Cerebellar cortex (tissue), 1 donor: ENCODE measurements at regions not wholly inside any gene's neighbourhood (a gene's known extent, or its start where the extent isn't known, plus 50 kb on each side); places are given as distances from the start of the nearest gene placed in this dataset.
A peak's percentile ranks its signal among the peaks of the same experiment; 100 is the strongest.
"Not testable (repeated sequence)": the region's sequence is repeated elsewhere in the genome, so short reads cannot be mapped to it uniquely, and the experiment has no call there.

Experiments used
- DNase-seq: peaks from one replicate; pipeline ENCODE4 v3.0.0-alpha.2; 2015; ENCODE audit warnings: low spot score

GRCh38 chr16:47907109-47907508, 248.7 kb downstream of the ABCC12 start:
- DNase-seq = no peak

GRCh38 chr16:47905771-47906170, 250.0 kb downstream of the ABCC12 start:
- DNase-seq = no peak

DNA sequence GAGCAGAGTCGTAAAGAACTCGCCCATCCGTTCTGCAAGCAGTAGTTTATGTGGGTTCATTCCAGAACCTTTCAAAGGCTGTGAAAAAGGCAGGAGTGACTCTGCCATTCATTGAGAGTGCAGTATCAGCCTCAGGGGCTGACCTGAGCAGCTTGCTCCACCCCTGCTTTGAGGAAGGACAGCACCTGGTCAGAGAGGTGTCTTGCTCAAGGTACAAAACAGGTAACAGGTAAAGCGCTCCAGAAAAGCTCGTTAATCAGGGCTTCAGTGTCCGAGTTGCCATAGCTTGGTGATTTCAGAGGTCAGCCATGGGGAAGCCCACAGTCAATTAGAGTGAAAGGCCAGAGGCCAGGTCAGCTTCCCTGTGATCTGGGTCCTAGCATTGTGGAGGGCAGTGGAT, 251.1 kb downstream of the ABCC12 start:
- no peak for DNase-seq

GRCh38 chr16:47903470-47903869, 252.3 kb downstream of the ABCC12 start:
- no peak for DNase-seq

- not testable (repeated sequence) for DNase-seq
Measured at GRCh38 chr16:47897105-47897504, 258.7 kb downstream of the ABCC12 start.

DNA sequence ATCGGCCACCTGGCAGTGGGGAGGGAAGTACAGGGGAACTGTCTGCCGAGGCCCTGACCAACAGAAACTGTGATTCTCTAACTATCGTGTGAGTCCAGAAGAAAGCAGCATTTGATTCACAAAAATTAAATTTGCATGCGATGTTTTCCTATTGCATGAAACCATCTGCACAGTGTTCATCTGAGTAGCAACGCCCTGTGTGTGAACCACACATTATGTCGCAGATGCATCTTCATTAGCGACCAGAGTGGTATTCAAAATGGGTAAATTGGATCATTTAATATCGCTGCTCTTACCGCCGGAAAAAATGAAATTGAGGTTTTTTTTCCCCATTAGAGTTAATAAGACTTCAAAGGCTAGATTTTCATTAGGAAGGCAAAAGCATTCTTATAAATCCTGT, 260.6 kb downstream of the ABCC12 start:
- no peak for DNase-seq

DNA sequence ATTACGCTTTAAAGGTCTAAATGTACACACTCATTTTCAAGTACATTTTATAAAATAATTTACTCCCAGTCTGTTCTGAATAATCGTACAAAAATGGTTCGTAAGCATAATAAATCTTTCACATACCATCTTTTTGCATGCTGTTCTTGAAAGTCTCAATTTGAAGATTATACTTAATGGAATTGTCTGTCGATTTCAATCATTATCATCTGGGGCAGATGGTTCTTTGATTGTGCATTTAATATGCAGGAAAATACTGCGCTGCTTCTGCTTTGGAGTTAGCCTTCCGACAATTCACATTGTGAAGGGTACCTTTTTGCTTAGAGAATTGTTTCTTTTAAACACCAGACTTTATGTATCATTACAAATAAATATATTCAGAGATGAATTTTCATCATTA, 262.8 kb downstream of the ABCC12 start:
- DNase-seq = no peak

GRCh38 chr16:47888734-47889133, 267.1 kb downstream of the ABCC12 start:
- no peak for DNase-seq

DNA sequence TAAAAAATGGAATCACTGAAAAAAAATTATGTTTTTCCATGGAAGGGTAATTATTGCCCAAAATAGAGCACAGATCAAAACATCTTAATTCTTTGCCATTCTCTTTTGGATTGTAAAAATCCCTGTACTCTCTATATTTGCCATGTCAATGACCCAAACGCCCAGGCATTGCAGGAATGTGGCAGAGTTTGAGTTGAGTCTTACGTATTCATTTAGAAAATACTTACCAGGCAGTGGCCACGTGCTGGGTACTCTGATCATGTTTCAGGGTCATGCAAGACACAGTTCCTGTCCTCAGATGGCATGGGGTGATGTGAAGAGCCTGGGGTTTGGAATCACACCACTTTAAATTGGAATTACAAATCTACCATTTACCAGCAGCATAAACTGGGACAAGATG, 267.7 kb downstream of the ABCC12 start:
- DNase-seq = no peak

GRCh38 chr16:47887496-47887895, 268.3 kb downstream of the ABCC12 start:
- DNase-seq = no peak

GRCh38 chr16:47886631-47887415, 269.0 kb downstream of the ABCC12 start:
- no peak for DNase-seq

DNA sequence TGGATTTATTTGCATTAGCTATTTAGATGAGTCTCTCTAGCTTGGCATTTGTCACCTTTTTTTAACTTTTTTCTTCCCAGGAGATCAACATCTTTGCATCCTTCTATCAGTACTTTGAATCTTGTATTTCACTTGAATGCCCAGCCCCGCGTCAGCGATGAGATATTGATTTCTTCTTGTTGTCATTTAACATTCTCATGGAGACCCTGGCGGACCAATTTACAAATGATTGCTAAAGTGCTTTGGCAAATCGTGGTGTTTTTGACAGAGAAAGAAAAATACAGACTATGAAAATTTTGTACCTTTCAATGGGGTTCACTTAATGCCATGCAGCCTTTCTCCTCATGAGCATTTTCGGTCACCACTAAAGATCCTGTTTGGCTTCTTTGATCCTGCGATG, 269.7 kb downstream of the ABCC12 start:
- no peak for DNase-seq

GRCh38 chr16:47885489-47885888, 270.3 kb downstream of the ABCC12 start:
- DNase-seq = no peak

GRCh38 chr16:47884116-47884725, 271.6 kb downstream of the ABCC12 start:
- peak; percentile 6 for DNase-seq

DNA sequence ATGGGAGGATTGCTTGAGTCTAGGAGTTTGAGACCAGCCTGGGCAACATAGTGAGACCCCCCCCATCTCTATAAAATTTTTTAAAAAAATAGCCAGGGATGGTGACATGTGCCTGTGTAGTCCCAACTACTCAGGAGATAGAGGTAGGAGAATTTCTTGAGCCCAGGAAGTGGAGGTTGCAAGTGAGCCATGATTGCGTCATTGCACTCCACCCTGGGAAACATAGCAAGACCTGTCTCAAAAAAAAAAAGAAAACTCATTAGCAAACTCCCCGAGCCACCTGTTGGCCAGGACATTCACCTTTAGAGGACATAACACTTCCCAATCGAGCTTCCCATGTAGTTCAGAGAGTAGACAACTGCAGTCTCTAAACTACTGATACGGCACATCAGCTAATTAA, 274.2 kb downstream of the ABCC12 start:
- no peak for DNase-seq

GRCh38 chr16:47880653-47881052, 275.1 kb downstream of the ABCC12 start:
- DNase-seq = no peak

DNA sequence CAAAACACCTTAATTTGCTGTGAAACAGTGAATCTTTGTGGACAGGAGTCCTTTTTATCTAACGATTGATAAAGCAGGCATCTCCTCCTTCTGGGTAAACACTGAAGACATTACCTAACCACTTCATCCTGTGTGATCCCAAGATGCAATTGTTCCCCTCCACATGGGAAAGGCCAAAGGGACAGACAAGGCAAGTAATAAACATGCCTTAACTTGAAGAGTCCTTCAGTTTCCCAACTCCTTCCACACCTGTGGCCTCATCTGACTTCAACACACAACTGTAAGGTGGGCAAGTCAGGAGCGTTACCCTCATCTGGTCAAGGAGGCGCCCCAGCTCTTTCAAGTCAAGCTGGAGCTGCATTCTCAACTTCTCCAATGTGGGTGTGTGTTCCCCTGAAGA, 278.6 kb downstream of the ABCC12 start:
- no peak for DNase-seq

GRCh38 chr16:47876511-47876910, 279.3 kb downstream of the ABCC12 start:
- no peak for DNase-seq

DNA sequence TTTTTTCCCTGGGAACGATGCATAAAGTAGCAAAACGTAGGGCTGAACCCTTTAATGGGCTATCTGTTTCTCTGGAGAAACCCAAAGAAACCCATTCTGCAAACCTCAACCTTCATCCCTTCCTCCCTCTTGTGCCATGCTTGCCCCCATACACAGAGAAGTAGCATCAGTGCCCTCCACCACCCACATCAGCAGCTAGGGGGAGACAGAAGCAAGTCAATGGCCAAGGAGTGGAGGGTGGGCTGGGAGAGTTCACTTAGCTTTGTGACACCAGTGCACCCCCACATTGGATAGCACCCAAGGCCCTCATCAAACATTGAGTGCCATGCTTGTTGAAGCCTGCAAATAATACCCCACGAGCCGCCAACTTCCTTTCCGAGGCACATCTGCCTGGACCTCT, 282.4 kb downstream of the ABCC12 start:
- DNase-seq = no peak

DNA sequence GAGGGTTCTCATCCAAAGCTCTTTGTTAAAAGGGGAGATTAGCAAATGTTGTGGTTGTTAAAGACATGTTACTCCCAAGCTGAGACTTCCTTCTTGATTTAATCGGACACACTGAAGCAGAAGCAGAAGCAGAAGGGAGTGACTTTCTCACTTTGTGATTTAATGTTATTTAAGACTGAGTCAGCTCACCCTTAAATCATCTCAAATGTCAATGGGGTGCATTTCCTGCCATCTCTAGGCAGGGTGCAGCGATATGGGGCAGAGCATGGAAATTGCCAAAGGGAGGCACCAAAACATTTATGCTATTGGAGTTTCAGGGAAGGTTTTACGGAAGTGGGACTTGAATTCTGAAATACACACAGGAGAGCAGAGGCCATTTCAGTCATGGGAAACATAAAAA, 283.6 kb downstream of the ABCC12 start:
- no peak for DNase-seq

DNA sequence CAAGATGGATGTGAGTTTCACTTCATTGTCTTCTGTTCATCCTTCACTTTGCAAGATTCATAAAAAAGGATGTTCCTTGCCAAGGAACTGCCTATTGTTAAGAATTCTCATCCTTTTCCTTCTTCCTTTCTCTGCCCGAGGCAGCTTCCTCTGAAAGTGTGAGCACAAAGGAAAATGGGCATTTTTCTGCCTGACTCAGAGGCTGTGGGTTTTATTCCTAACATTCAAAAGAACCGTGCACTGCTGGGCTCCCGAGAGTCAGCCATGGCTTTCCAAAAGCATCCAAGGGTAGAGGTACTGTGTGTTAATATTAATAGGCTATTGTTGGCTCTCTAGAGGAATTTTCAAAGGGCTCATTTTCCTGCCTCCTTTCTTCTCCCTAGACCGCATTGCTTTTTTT, 289.4 kb downstream of the ABCC12 start:
- no peak for DNase-seq

- no peak for DNase-seq
Measured at GRCh38 chr16:47865337-47865855, 290.4 kb downstream of the ABCC12 start.

DNA sequence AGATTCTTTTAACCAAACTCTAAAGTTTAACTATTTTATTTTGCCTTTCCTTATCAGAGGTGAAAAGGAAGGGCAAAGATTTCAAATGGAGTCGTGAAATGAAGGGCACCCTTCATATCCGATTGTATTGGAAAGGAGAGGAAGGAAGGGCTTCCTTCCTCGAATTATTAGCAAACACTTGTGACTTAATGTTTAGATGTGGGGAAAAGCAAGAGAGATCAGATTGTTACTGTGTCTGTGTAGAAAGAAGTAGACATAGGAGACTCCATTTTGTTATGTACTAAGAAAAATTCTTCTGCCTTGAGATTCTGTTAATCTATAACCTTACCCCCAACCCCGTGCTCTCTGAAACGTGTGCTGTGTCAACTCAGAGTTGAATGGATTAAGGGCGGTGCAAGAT, 291.5 kb downstream of the ABCC12 start:
- DNase-seq = not testable (repeated sequence)

- DNase-seq = no peak
Measured at GRCh38 chr16:47861999-47862398, 293.8 kb downstream of the ABCC12 start.
